OCI-LY3 (cell line): ENCODE measurements at regions not wholly inside any gene's neighbourhood (a gene's known extent, or its start where the extent isn't known, plus 50 kb on each side); places are given as distances from the start of the nearest gene placed in this dataset.

Experiments used
- H2AFZ ChIP-seq: fragments of 200-600, 300-600 bp; shearing (Covaris generic); 2 replicates; pipeline ENCODE4 v1.6.0; 2014; ENCODE audit warnings: antibody characterized with exemption, low read depth, low read length
- H3K27ac ChIP-seq: fragments of 200-600, 300-600 bp; sonication (generic); 2 replicates; pipeline ENCODE4 v1.5.1; 2014; ENCODE audit warnings: mild to moderate bottlenecking, low read length, moderate library complexity, mixed read lengths
- H3K27me3 ChIP-seq: fragments of 200-600, 300-600 bp; sonication (generic); 2 replicates; pipeline ENCODE4 v1.6.1; 2014; ENCODE audit warnings: low read depth, low read length, mixed read lengths
- H3K36me3 ChIP-seq: fragments of 200-600, 300-600 bp; sonication (generic); replicated peaks from 2 replicates; pipeline ENCODE3; 2014; ENCODE audit warnings: low read depth, low read length, mixed read lengths
- H3K4me1 ChIP-seq: fragments of 300-600, 200-600 bp; sonication (generic); 2 replicates; pipeline ENCODE4 v1.6.1; 2014; ENCODE audit warnings: low read length, mixed read lengths
- H3K4me2 ChIP-seq: fragments of 200-600, 300-600 bp; sonication (generic); 2 replicates; pipeline ENCODE4 v1.6.1; 2014; ENCODE audit warnings: low read length, mixed read lengths
- H3K4me3 ChIP-seq: fragments of 300-600, 200-600 bp; sonication (generic); 2 replicates; pipeline ENCODE4 v1.5.1; 2014; ENCODE audit warnings: antibody characterized with exemption, mild to moderate bottlenecking, low read length, moderate library complexity
- H3K79me2 ChIP-seq: fragments of 300-600, 200-600 bp; shearing (Covaris generic); 2 replicates; pipeline ENCODE4 v1.6.1; 2014; ENCODE audit warnings: mild to moderate bottlenecking, low read length, mixed read lengths
- H3K9ac ChIP-seq: fragments of 300-600, 200-600 bp; shearing (Covaris generic); 2 replicates; pipeline ENCODE4 v1.6.0; 2014; ENCODE audit warnings: mild to moderate bottlenecking, low read length, moderate library complexity
- H3K9me3 ChIP-seq: fragments of 200-600, 300-600 bp; shearing (Covaris generic); 2 replicates; pipeline ENCODE4 v1.6.1; 2014; ENCODE audit warnings: low read length, mixed read lengths; ENCODE audit not compliant: insufficient read depth
- H4K20me1 ChIP-seq: fragments of 200-600, 300-600 bp; sonication (generic); 2 replicates; pipeline ENCODE4 v1.6.1; 2016; ENCODE audit warnings: low read length, mixed read lengths; ENCODE audit not compliant: insufficient read depth
- EZH2phosphoT487 ChIP-seq: fragments of 200-600 bp; shearing (Covaris generic); IDR thresholded peaks from 2 replicates; pipeline ENCODE4 v1.6.1; 2018; ENCODE audit warnings: antibody characterized with exemption, mixed run types, low read depth
- TF ChIP-seq, protein P1 (sequence below): fragments of 200-600, 300-600 bp; sonication (generic); IDR thresholded peaks from 2 replicates; pipeline ENCODE4 v1.5.1; 2014; ENCODE audit warnings: antibody characterized with exemption, low read length, low read depth

DNA sequence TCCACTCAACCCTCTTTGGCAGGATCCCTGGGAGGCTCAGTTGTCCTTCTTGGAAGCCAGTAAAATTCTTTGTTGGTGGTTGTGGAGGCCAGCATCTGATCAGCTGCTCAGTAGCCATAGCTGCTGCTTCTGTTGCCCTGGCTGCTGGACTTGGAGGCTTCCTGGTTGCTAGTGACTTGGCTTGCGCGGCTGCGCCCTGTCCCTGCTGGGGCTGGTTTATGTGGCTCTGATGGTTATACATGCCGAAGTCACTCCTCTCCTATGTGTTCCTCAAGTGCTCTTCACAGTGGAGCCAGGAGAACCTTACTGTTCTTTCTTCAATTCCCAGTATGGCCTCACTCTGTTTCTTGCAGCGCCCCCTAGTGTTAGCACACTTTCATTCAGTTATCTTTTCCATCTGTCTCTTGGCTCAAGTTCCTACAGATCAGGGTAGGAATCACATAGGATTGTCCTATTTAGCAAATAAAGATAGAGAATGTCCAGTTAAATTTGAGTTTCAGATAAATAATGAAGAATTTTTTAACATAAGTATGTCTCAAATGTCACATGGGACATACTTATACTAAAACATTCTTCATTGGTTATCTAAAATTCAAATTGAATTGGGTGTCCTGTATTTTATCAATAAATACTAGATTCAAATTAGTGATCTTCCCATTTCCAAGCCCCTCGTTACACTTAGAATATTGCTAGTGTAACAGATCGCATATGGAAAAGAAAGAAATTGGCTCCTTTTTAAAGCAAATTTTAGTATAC, 176.5 kb downstream of the TGFB2 start:
- no peaks in the 10 kb centered on the region for H3K4me1 ChIP-seq

DNA sequence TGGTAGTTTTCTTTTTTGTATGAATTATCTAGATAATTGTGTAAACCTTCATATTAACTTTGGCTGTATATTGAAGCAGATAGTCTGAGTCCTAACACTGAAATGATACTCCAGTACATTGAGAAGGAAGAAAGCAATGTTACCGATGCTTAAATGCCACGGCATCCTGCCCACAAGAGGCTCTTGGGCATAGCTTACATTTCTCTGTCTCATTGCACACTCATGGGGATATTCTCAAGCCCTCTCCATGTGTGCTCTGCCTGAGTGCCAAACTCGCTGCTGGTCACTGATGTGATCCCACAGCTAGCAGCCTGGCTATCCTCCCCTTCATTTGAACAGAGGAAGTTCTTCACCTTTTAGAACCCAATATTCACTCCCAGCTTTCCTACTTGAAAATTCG, 179.4 kb downstream of the TGFB2 start:
- H2AFZ ChIP-seq = no peak overlapping the region
- H3K9me3 ChIP-seq = no peaks in the 10 kb centered on the region
- TF ChIP-seq EZH2phosphoT487 = no peak
- TF ChIP-seq, protein P1, sequence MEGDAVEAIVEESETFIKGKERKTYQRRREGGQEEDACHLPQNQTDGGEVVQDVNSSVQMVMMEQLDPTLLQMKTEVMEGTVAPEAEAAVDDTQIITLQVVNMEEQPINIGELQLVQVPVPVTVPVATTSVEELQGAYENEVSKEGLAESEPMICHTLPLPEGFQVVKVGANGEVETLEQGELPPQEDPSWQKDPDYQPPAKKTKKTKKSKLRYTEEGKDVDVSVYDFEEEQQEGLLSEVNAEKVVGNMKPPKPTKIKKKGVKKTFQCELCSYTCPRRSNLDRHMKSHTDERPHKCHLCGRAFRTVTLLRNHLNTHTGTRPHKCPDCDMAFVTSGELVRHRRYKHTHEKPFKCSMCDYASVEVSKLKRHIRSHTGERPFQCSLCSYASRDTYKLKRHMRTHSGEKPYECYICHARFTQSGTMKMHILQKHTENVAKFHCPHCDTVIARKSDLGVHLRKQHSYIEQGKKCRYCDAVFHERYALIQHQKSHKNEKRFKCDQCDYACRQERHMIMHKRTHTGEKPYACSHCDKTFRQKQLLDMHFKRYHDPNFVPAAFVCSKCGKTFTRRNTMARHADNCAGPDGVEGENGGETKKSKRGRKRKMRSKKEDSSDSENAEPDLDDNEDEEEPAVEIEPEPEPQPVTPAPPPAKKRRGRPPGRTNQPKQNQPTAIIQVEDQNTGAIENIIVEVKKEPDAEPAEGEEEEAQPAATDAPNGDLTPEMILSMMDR = no peak

More for the DNA sequence above, 176.5 kb downstream of the TGFB2 start:
- H3K9ac ChIP-seq = no peak overlapping the region
- H3K4me3 ChIP-seq = no peak overlapping the region
- H3K4me2 ChIP-seq = no peak overlapping the region
- no peaks in the 10 kb centered on the region for H3K9me3 ChIP-seq
- H3K27ac ChIP-seq = no peak overlapping the region
- H2AFZ ChIP-seq = no peak overlapping the region
- no peaks in the 10 kb centered on the region for H4K20me1 ChIP-seq
- no peaks in the 10 kb centered on the region for H3K79me2 ChIP-seq
- peaks cover 26% of the 10 kb centered on the region for H3K27me3 ChIP-seq
- TF ChIP-seq, protein P1 = peak; percentile 99
- no peak for TF ChIP-seq EZH2phosphoT487
- H3K36me3 ChIP-seq = no peaks in the 10 kb centered on the region

DNA sequence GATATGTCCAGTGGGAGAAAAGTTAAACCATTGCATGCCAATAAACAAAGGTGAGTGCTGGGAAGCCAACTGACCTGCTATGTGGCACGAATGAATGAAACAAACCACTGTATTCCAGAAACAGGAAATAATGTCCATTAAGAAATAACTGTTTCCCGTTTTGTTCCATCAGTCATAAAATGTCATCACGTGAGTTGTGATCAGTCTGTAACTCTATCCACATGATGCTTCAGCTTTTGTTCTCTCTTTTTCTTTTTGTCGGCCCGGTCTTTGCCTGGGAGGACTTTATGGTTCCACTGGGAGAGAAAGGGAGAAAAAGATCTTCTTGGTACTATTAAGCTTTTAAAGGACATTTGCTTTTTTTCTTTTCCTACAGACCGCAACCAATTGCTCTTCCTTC, 179.9 kb downstream of the TGFB2 start:
- H3K9me3 ChIP-seq = no peaks in the 10 kb centered on the region
- no peak overlapping the region for H3K4me2 ChIP-seq
- H2AFZ ChIP-seq = no peak overlapping the region
- no peak overlapping the region for H3K4me3 ChIP-seq
- no peak overlapping the region for H3K27ac ChIP-seq
- no peaks in the 10 kb centered on the region for H3K79me2 ChIP-seq
- H3K36me3 ChIP-seq = no peaks in the 10 kb centered on the region
- no peaks in the 10 kb centered on the region for H3K4me1 ChIP-seq
- no peak for TF ChIP-seq EZH2phosphoT487
- TF ChIP-seq, protein P1 = no peak
- H3K27me3 ChIP-seq = peaks cover 17% of the 10 kb centered on the region; the same call in 1 of the 2 replicates
- H3K9ac ChIP-seq = no peak overlapping the region
- H4K20me1 ChIP-seq = no peaks in the 10 kb centered on the region

More for the DNA sequence above, 179.4 kb downstream of the TGFB2 start:
- Histone ChIP-seq H3K27me3 (peaks cover 21% of the 10 kb centered on the region; the same call in 1 of the 2 replicates), H3K9ac (no peak overlapping the region), H3K4me3 (no peak overlapping the region), H3K4me1 (no peaks in the 10 kb centered on the region), H3K36me3 (no peaks in the 10 kb centered on the region), H4K20me1 (no peaks in the 10 kb centered on the region), H3K4me2 (no peak overlapping the region), H3K27ac (no peak overlapping the region), H3K79me2 (no peaks in the 10 kb centered on the region)

DNA sequence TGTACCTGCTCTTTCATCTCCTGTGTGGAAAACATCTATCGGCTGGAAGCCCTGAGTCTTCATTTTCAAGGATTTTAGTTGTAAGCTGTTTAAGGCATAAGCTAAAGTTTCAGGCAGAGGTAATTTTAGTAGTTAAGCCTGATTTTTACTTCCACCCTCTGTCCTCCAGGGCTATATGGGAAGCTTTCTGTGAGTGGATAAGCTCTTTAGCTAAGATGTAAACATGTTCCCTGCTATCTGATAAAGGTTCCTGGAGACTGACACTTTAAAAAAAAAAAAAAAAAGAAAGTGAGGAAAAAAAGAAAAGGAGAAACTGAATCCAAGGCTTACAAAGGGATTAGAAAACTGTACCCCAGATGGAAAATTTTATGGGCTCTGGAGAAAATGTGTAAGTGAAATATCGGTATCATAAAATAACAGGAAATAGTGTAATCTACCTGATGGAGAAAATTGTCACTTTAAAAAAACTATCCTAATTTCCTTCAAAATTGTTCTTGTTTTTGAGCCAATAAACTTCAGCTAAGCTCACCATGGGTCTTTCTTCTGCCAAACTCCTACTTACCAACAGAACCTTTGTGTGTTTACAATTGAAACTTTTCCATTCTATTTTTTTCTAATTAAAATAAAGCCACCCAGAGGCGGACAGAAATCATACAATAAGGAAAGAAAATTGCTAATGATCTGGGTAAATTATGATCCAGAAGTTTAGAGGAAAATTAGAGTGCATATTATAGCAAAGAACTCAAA, 180.5 kb downstream of the TGFB2 start:
- H3K9ac ChIP-seq = no peak overlapping the region
- peaks cover 13% of the 10 kb centered on the region; the same call in 1 of the 2 replicates for H3K27me3 ChIP-seq
- no peak overlapping the region for H3K4me2 ChIP-seq
- H3K27ac ChIP-seq = no peak overlapping the region
- no peaks in the 10 kb centered on the region for H3K79me2 ChIP-seq
- H3K36me3 ChIP-seq = no peaks in the 10 kb centered on the region
- no peaks in the 10 kb centered on the region for H3K9me3 ChIP-seq
- no peaks in the 10 kb centered on the region for H3K4me1 ChIP-seq
- TF ChIP-seq, protein P1 = no peak
- no peak for TF ChIP-seq EZH2phosphoT487
- no peak overlapping the region for H3K4me3 ChIP-seq
- H2AFZ ChIP-seq = no peak overlapping the region
- no peaks in the 10 kb centered on the region for H4K20me1 ChIP-seq
